Vagina (tissue), 2 donors: ENCODE measurements at regions not wholly inside any gene's neighbourhood (a gene's known extent, or its start where the extent isn't known, plus 50 kb on each side); places are given as distances from the start of the nearest gene placed in this dataset.

Source experiments
- POLR2A ChIP-seq, 2 donors: fragments of 450-650 bp; IDR thresholded peaks; one replicate each; pipeline ENCODE4 v1.6.1; 2017; ENCODE audit warnings: antibody characterized with exemption in 2 of 2, mild to moderate bottlenecking in 2 of 2, moderate library complexity in 2 of 2
- POLR2AphosphoS5 ChIP-seq, 2 donors: sonication (generic); formaldehyde crosslinking; IDR thresholded peaks; one replicate each; pipeline ENCODE4 v1.9.0; 2017; ENCODE audit warnings: antibody characterized with exemption in 2 of 2, mild to moderate bottlenecking in 2 of 2, low read depth in 1 of 2; ENCODE audit not compliant: insufficient read depth in 1 of 2
- TF ChIP-seq, protein P1 (sequence below), 3 experiments: fragments of 450-650 bp in 2 of 3; fragments of 200-600 bp in 1 of 3; sonication (generic) in 1 of 3; IDR thresholded peaks; one replicate each; pipeline ENCODE4 v1.5.1; 2017 to 2019; ENCODE audit warnings: antibody characterized with exemption in 3 of 3, mild to moderate bottlenecking in 2 of 3, moderate library complexity in 2 of 3

DNA sequence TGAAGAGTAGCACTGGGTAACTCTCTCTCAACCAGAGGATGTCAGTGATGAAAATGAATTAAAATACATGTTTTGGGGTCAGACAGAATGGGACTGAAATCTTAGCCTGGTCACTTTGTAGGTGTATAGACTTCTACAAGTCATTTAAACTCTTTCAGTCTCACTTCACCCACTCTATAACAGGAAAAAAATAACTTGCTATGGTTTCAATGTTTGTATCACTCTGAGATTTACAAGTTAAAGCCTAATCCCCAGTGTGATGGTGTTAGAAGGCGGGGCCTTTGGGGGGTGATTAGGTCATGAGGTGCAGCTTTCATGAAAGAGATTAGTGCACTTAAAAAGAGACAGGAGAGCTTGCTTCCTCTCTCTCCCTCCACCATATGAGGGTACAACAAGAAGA lies 134.8 kb downstream of the INHBA start:
- no peak for TF ChIP-seq POLR2A (IDR thresholded peaks at IDR 0.05)
- TF ChIP-seq POLR2AphosphoS5 (IDR thresholded peaks at IDR 0.05; ENCODE audit: insufficient read depth in 1 of 2, low read depth in 1 of 2) = no peak
- TF ChIP-seq, protein P1, sequence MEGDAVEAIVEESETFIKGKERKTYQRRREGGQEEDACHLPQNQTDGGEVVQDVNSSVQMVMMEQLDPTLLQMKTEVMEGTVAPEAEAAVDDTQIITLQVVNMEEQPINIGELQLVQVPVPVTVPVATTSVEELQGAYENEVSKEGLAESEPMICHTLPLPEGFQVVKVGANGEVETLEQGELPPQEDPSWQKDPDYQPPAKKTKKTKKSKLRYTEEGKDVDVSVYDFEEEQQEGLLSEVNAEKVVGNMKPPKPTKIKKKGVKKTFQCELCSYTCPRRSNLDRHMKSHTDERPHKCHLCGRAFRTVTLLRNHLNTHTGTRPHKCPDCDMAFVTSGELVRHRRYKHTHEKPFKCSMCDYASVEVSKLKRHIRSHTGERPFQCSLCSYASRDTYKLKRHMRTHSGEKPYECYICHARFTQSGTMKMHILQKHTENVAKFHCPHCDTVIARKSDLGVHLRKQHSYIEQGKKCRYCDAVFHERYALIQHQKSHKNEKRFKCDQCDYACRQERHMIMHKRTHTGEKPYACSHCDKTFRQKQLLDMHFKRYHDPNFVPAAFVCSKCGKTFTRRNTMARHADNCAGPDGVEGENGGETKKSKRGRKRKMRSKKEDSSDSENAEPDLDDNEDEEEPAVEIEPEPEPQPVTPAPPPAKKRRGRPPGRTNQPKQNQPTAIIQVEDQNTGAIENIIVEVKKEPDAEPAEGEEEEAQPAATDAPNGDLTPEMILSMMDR (IDR thresholded peaks at IDR 0.05) = no peak
